ENCODE measurements at regions not wholly inside any gene's neighbourhood (a gene's known extent, or its start where the extent isn't known, plus 50 kb on each side); places are given as distances from the start of the nearest gene placed in this dataset.

DNA sequence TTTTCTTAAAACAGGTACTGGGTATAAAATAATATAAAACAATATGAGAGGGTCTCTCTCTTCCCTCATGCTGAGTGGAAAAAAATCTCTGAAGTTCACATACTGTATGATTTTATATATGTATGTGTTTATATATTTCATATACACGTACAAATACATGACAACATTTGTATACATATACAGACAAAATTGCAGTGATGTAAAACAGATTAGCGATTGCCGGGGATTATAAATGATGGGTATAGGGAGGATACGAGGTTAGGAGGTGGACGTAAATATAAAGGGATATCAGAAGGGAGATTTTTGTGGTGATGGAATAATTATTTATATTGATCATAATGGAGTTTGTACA is 194.8 kb upstream of the PRSS16 start:
- TF ChIP-seq CTCF (conservative IDR thresholded peaks at IDR 0.05 in 1 of 2, IDR thresholded peaks at IDR 0.05 in 1 of 2; ENCODE audit: extremely low read depth in 1 of 2, insufficient read depth in 1 of 2, low read depth in 1 of 2, low read length in 2 of 2) (no peak), EZH2 (IDR thresholded peaks at IDR 0.05; ENCODE audit: borderline replicate concordance, low read length) (no peak)

Data from mammary epithelial cell (primary cell).